ENCODE measurements at regions not wholly inside any gene's neighbourhood (a gene's known extent, or its start where the extent isn't known, plus 50 kb on each side); places are given as distances from the start of the nearest gene placed in this dataset.

- no peaks in the 10 kb centered on the region for H3K27me3 ChIP-seq (ENCODE audit: control insufficient read depth, insufficient read depth, low read length)
- H3K4me3 ChIP-seq (ENCODE audit: low read length) = no peak overlapping the region
- no peaks in the 10 kb centered on the region for H3K36me3 ChIP-seq (ENCODE audit: control insufficient read depth, insufficient read depth, low read length)
- no peak for ATAC-seq
- intact Hi-C loops (cut with micrococcal nuclease) = no loop called here
- no peaks in the 10 kb centered on the region for H3K4me1 Mint-ChIP-seq
- WGBS (ENCODE audit: insufficient coverage) = 85% methylated on average over 1 of the region's 1 CpG
- H3K27ac Mint-ChIP-seq = no peak overlapping the region
- H3K9me3 Mint-ChIP-seq = peaks cover 5 to 7% of the 10 kb centered on the region in 2 donors
- no peaks in the 10 kb centered on the region for H3K27me3 Mint-ChIP-seq (ENCODE audit: low read depth in 2 of 2)
- no peak for TF ChIP-seq CTCF (IDR thresholded peaks at IDR 0.05)
- no peaks in the 10 kb centered on the region for H3K36me3 Mint-ChIP-seq
- DNase-seq = no peak
- no peaks in the 10 kb centered on the region for H3K9me3 ChIP-seq (ENCODE audit: control insufficient read depth, insufficient read depth, low read length)
- no peak overlapping the region for H3K27ac ChIP-seq (ENCODE audit: low read length)
- H3K4me1 ChIP-seq (ENCODE audit: control insufficient read depth, insufficient read depth, low read length) = no peaks in the 10 kb centered on the region
- no peak overlapping the region for H3K4me3 Mint-ChIP-seq
Observed at GRCh38 chr5:106093134-106093533, 1577.6 kb downstream of the EFNA5 start.

GRCh38 chr5:106092455-106092854 is 1578.3 kb downstream of the EFNA5 start:
- TF ChIP-seq CTCF (IDR thresholded peaks at IDR 0.05) = no peak
- Mint-ChIP-seq H3K27me3 (ENCODE audit: low read depth in 2 of 2) (no peaks in the 10 kb centered on the region), H3K4me1 (no peaks in the 10 kb centered on the region), H3K9me3 (peaks cover 5 to 6% of the 10 kb centered on the region in 2 donors), H3K4me3 (no peak overlapping the region), H3K27ac (no peak overlapping the region), H3K36me3 (no peaks in the 10 kb centered on the region)
- DNase-seq = no peak
- WGBS (ENCODE audit: insufficient coverage) = 82% methylated on average over 1 of the region's 1 CpG
- Histone ChIP-seq H3K27ac (ENCODE audit: low read length) (no peak overlapping the region), H3K9me3 (ENCODE audit: control insufficient read depth, insufficient read depth, low read length) (no peaks in the 10 kb centered on the region), H3K4me3 (ENCODE audit: low read length) (no peak overlapping the region), H3K4me1 (ENCODE audit: control insufficient read depth, insufficient read depth, low read length) (no peaks in the 10 kb centered on the region), H3K36me3 (ENCODE audit: control insufficient read depth, insufficient read depth, low read length) (no peaks in the 10 kb centered on the region), H3K27me3 (ENCODE audit: control insufficient read depth, insufficient read depth, low read length) (no peaks in the 10 kb centered on the region)
- ATAC-seq = no peak
- intact Hi-C loops (cut with micrococcal nuclease) = no loop called here

- intact Hi-C loops (cut with micrococcal nuclease) = no loop called here
- no peaks in the 10 kb centered on the region for H3K27me3 ChIP-seq (ENCODE audit: control insufficient read depth, insufficient read depth, low read length)
- no peaks in the 10 kb centered on the region for H3K4me1 Mint-ChIP-seq
- DNase-seq = no peak
- H3K27me3 Mint-ChIP-seq (ENCODE audit: low read depth in 2 of 2) = no peaks in the 10 kb centered on the region
- TF ChIP-seq CTCF (IDR thresholded peaks at IDR 0.05) = no peak
- no peak overlapping the region for H3K27ac Mint-ChIP-seq
- no peak overlapping the region for H3K4me3 Mint-ChIP-seq
- H3K36me3 ChIP-seq (ENCODE audit: control insufficient read depth, insufficient read depth, low read length) = no peaks in the 10 kb centered on the region
- no peaks in the 10 kb centered on the region for H3K4me1 ChIP-seq (ENCODE audit: control insufficient read depth, insufficient read depth, low read length)
- no peak overlapping the region for H3K4me3 ChIP-seq (ENCODE audit: low read length)
- no peak overlapping the region for H3K27ac ChIP-seq (ENCODE audit: low read length)
- no peaks in the 10 kb centered on the region for H3K36me3 Mint-ChIP-seq
- no peaks in the 10 kb centered on the region for H3K9me3 ChIP-seq (ENCODE audit: control insufficient read depth, insufficient read depth, low read length)
- H3K9me3 Mint-ChIP-seq = peaks cover 2 to 5% of the 10 kb centered on the region in 2 donors
- ATAC-seq = no peak
Observed at GRCh38 chr5:106089073-106089472, 1581.7 kb downstream of the EFNA5 start.

- H3K36me3 ChIP-seq (ENCODE audit: control insufficient read depth, insufficient read depth, low read length) = no peaks in the 10 kb centered on the region
- TF ChIP-seq CTCF (IDR thresholded peaks at IDR 0.05) = no peak
- peaks cover 2 to 5% of the 10 kb centered on the region in 2 donors for H3K9me3 Mint-ChIP-seq
- H3K9me3 ChIP-seq (ENCODE audit: control insufficient read depth, insufficient read depth, low read length) = no peaks in the 10 kb centered on the region
- H3K27me3 ChIP-seq (ENCODE audit: control insufficient read depth, insufficient read depth, low read length) = no peaks in the 10 kb centered on the region
- DNase-seq (no peak), ATAC-seq (no peak)
- no peak overlapping the region for H3K27ac ChIP-seq (ENCODE audit: low read length)
- intact Hi-C loops (cut with micrococcal nuclease) = no loop called here
- H3K27ac Mint-ChIP-seq = no peak overlapping the region
- H3K27me3 Mint-ChIP-seq (ENCODE audit: low read depth in 2 of 2) = no peaks in the 10 kb centered on the region
- H3K4me1 Mint-ChIP-seq = no peaks in the 10 kb centered on the region
- H3K4me3 Mint-ChIP-seq = no peak overlapping the region
- no peak overlapping the region for H3K4me3 ChIP-seq (ENCODE audit: low read length)
- no peaks in the 10 kb centered on the region for H3K4me1 ChIP-seq (ENCODE audit: control insufficient read depth, insufficient read depth, low read length)
- no peaks in the 10 kb centered on the region for H3K36me3 Mint-ChIP-seq
Observed at GRCh38 chr5:106088462-106088861, 1582.3 kb downstream of the EFNA5 start.

All from natural killer cell (primary cell).